ENCODE measurements at regions not wholly inside any gene's neighbourhood (a gene's known extent, or its start where the extent isn't known, plus 50 kb on each side); places are given as distances from the start of the nearest gene placed in this dataset.

DNA sequence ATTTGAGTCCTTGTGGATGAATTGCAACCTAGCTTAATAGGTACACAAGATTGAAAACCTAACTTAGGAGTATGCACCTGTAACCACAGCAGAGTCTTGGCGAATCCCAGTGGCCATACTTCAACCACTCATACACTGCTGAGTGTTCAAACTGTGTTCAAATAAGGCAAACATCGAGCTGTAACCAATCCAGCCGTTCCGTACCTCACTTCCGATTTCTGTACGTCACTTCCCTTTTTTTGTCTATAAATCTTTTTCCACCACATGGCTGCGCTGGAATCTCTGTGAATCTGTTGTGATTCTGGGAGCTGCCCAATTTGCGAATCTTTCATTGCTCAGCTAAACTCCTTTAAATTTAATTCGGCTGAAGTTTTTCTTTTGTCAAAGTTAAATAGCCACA, 190.6 kb downstream of the MAF start (continued):
- TF ChIP-seq, protein P1, sequence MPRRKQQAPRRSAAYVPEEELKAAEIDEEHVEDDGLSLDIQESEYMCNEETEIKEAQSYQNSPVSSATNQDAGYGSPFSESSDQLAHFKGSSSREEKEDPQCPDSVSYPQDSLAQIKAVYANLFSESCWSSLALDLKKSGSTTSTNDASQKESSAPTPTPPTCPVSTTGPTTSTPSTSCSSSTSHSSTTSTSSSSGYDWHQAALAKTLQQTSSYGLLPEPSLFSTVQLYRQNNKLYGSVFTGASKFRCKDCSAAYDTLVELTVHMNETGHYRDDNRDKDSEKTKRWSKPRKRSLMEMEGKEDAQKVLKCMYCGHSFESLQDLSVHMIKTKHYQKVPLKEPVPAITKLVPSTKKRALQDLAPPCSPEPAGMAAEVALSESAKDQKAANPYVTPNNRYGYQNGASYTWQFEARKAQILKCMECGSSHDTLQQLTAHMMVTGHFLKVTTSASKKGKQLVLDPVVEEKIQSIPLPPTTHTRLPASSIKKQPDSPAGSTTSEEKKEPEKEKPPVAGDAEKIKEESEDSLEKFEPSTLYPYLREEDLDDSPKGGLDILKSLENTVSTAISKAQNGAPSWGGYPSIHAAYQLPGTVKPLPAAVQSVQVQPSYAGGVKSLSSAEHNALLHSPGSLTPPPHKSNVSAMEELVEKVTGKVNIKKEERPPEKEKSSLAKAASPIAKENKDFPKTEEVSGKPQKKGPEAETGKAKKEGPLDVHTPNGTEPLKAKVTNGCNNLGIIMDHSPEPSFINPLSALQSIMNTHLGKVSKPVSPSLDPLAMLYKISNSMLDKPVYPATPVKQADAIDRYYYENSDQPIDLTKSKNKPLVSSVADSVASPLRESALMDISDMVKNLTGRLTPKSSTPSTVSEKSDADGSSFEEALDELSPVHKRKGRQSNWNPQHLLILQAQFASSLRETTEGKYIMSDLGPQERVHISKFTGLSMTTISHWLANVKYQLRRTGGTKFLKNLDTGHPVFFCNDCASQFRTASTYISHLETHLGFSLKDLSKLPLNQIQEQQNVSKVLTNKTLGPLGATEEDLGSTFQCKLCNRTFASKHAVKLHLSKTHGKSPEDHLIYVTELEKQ (CRISPR knock-in tag; IDR thresholded peaks at IDR 0.05), result no peak
- TF ChIP-seq, protein P2, sequence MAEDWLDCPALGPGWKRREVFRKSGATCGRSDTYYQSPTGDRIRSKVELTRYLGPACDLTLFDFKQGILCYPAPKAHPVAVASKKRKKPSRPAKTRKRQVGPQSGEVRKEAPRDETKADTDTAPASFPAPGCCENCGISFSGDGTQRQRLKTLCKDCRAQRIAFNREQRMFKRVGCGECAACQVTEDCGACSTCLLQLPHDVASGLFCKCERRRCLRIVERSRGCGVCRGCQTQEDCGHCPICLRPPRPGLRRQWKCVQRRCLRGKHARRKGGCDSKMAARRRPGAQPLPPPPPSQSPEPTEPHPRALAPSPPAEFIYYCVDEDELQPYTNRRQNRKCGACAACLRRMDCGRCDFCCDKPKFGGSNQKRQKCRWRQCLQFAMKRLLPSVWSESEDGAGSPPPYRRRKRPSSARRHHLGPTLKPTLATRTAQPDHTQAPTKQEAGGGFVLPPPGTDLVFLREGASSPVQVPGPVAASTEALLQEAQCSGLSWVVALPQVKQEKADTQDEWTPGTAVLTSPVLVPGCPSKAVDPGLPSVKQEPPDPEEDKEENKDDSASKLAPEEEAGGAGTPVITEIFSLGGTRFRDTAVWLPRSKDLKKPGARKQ (CRISPR knock-in tag; IDR thresholded peaks at IDR 0.05), result no peak
- TF ChIP-seq ZNF134 (CRISPR knock-in tag; conservative IDR thresholded peaks at IDR 0.05) (no peak), TRIM28 (IDR thresholded peaks at IDR 0.05) (no peak), FOXM1 (IDR thresholded peaks at IDR 0.05; ENCODE audit: low read depth) (peak; percentile 75), FOXM1 (CRISPR knock-in tag; IDR thresholded peaks at IDR 0.05; ENCODE audit: low read depth) (no peak), ZNF696 (CRISPR knock-in tag; conservative IDR thresholded peaks at IDR 0.05) (no peak), DMBX1 (CRISPR knock-in tag; IDR thresholded peaks at IDR 0.05; ENCODE audit: borderline replicate concordance) (no peak), ZNF57 (CRISPR knock-in tag; IDR thresholded peaks at IDR 0.05) (no peak), RBM34 (IDR thresholded peaks at IDR 0.05; ENCODE audit: borderline replicate concordance, insufficient read depth, low read length) (no peak), ZNF316 (IDR thresholded peaks at IDR 0.05) (no peak), HNRNPH1 (optimal IDR thresholded peaks at IDR 0.05; ENCODE audit: low read depth, low read length) (no peak), BRD4 (IDR thresholded peaks at IDR 0.05) (no peak), SP1 (CRISPR knock-in tag; IDR thresholded peaks at IDR 0.05) (no peak), ELF4 (CRISPR knock-in tag; IDR thresholded peaks at IDR 0.05) (no peak), NRF1 (conservative IDR thresholded peaks at IDR 0.05 in 1 of 2, IDR thresholded peaks at IDR 0.05 in 1 of 2) (no peak), CBFA2T2 (conservative IDR thresholded peaks at IDR 0.05) (no peak), SP2 (IDR thresholded peaks at IDR 0.05; ENCODE audit: extremely low read depth, low read depth, low read length, poor library complexity, severe bottlenecking) (no peak), ZNF507 (tag; conservative IDR thresholded peaks at IDR 0.05) (no peak), ILK (tag; IDR thresholded peaks at IDR 0.05; ENCODE audit: borderline replicate concordance, low read depth) (no peak)
- TF ChIP-seq, protein P3, sequence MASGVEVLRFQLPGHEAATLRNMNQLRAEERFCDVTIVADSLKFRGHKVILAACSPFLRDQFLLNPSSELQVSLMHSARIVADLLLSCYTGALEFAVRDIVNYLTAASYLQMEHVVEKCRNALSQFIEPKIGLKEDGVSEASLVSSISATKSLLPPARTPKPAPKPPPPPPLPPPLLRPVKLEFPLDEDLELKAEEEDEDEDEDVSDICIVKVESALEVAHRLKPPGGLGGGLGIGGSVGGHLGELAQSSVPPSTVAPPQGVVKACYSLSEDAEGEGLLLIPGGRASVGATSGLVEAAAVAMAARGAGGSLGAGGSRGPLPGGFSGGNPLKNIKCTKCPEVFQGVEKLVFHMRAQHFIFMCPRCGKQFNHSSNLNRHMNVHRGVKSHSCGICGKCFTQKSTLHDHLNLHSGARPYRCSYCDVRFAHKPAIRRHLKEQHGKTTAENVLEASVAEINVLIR (CRISPR knock-in tag; IDR thresholded peaks at IDR 0.05), result peak; percentile 23; the same call in 1 of the 2 replicates
- TF ChIP-seq, protein P4, sequence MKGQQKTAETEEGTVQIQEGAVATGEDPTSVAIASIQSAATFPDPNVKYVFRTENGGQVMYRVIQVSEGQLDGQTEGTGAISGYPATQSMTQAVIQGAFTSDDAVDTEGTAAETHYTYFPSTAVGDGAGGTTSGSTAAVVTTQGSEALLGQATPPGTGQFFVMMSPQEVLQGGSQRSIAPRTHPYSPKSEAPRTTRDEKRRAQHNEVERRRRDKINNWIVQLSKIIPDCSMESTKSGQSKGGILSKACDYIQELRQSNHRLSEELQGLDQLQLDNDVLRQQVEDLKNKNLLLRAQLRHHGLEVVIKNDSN (CRISPR knock-in tag; IDR thresholded peaks at IDR 0.05), result no peak
- TF ChIP-seq, protein P5, sequence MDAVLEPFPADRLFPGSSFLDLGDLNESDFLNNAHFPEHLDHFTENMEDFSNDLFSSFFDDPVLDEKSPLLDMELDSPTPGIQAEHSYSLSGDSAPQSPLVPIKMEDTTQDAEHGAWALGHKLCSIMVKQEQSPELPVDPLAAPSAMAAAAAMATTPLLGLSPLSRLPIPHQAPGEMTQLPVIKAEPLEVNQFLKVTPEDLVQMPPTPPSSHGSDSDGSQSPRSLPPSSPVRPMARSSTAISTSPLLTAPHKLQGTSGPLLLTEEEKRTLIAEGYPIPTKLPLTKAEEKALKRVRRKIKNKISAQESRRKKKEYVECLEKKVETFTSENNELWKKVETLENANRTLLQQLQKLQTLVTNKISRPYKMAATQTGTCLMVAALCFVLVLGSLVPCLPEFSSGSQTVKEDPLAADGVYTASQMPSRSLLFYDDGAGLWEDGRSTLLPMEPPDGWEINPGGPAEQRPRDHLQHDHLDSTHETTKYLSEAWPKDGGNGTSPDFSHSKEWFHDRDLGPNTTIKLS (IDR thresholded peaks at IDR 0.05; ENCODE audit: borderline replicate concordance, low read depth), result no peak
